C4-2B (cell line): ENCODE measurements at regions not wholly inside any gene's neighbourhood (a gene's known extent, or its start where the extent isn't known, plus 50 kb on each side); places are given as distances from the start of the nearest gene placed in this dataset.
"Not testable (repeated sequence)": the region's sequence is repeated elsewhere in the genome, so short reads cannot be mapped to it uniquely, and the experiment has no call there.

Source experiments
- H3K27ac ChIP-seq: fragments of 450-650 bp; 2 replicates; pipeline ENCODE4 v1.5.1; 2017
- ZFX ChIP-seq: fragments of 450-650 bp; IDR thresholded peaks from 2 replicates; pipeline ENCODE4 v1.6.1; 2017
- TF ChIP-seq, protein P1 (sequence below): fragments of 450-650 bp; conservative IDR thresholded peaks from 2 replicates; pipeline ENCODE4 v1.5.1; 2017; ENCODE audit warnings: mild to moderate bottlenecking

DNA sequence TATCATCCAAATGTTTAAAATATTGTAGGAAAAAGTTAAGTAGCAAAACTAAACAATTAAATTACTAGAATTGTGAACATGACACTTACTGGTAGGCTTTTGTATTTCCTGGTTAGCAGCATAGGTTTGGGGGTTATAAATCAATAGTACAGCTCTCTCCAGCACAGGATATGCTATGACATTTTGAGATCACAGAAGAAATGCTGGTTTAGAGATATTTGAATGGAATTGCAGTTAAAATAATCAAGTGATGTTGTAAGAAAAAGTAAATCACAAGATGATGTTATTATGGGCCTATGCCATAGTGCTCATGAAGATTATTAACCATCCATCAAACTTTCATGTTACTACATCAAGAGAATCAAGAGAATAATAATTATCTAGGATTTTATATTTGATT lies 1079.9 kb upstream of the SLIT2 start:
- no peak for TF ChIP-seq ZFX
- TF ChIP-seq, protein P1, sequence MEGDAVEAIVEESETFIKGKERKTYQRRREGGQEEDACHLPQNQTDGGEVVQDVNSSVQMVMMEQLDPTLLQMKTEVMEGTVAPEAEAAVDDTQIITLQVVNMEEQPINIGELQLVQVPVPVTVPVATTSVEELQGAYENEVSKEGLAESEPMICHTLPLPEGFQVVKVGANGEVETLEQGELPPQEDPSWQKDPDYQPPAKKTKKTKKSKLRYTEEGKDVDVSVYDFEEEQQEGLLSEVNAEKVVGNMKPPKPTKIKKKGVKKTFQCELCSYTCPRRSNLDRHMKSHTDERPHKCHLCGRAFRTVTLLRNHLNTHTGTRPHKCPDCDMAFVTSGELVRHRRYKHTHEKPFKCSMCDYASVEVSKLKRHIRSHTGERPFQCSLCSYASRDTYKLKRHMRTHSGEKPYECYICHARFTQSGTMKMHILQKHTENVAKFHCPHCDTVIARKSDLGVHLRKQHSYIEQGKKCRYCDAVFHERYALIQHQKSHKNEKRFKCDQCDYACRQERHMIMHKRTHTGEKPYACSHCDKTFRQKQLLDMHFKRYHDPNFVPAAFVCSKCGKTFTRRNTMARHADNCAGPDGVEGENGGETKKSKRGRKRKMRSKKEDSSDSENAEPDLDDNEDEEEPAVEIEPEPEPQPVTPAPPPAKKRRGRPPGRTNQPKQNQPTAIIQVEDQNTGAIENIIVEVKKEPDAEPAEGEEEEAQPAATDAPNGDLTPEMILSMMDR, result no peak
- H3K27ac ChIP-seq, result no peak overlapping the region

DNA sequence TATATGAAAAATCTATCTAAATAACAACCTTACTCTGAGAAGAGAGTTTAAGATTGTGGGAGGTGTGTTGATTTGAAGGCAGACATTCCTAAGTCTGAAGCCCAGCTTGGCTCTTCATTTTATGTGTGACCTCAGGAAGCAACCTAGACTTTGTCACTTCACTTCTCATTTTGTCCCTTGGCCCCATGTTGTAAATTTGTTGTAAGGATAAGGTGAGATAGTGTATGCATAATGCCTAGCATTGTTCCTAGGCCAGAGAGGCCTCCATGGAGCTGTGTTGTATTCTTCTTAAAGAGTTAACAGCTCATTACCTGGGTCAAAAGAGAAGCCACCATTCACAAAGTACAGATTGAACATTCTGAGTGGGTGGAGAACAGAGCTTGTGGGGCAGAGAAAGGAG lies 1084.4 kb upstream of the SLIT2 start:
- no peak overlapping the region for H3K27ac ChIP-seq
- TF ChIP-seq, protein P1, result no peak
- no peak for TF ChIP-seq ZFX

DNA sequence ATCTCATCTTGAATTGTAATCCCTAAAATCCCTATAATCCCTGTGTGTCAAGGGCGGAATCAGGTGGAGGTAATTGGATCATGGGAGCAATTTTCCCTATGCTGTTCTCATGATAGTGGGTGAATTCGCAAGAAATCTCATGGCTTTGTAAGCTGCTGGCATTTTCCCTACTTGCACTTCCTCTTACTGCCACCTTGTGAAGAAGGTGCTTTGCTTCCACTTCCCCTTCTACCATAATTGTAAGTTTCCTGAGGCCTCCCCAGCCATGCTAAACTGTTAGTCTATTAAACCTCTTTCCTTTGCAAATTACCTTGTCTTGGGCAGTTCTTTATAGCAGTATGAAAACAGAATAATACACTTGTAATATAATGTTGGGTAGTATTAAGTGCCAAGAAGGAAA lies 1087.4 kb upstream of the SLIT2 start:
- no peak for TF ChIP-seq ZFX
- TF ChIP-seq, protein P1, result no peak
- H3K27ac ChIP-seq, result no peak overlapping the region

DNA sequence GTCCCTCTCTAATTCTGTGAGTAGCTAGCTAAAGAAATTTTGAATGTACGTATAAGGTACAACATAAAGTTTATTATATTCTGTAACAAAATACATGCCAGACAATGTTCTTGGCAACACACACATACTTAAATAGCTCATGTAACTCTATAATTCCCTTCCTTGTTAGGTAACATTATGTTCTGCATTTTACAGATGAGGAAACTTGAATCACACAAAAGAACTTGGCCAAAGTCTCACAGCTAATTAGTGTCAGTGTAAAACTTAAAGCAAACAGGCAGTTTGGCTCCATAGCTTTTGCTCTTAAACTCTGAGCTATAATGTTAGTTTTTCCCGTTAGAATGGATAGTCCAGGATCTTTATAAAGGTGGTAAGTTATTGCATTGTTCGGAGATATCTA lies 1091.8 kb upstream of the SLIT2 start:
- H3K27ac ChIP-seq, result no peak overlapping the region
- TF ChIP-seq, protein P1, result no peak
- TF ChIP-seq ZFX, result no peak

DNA sequence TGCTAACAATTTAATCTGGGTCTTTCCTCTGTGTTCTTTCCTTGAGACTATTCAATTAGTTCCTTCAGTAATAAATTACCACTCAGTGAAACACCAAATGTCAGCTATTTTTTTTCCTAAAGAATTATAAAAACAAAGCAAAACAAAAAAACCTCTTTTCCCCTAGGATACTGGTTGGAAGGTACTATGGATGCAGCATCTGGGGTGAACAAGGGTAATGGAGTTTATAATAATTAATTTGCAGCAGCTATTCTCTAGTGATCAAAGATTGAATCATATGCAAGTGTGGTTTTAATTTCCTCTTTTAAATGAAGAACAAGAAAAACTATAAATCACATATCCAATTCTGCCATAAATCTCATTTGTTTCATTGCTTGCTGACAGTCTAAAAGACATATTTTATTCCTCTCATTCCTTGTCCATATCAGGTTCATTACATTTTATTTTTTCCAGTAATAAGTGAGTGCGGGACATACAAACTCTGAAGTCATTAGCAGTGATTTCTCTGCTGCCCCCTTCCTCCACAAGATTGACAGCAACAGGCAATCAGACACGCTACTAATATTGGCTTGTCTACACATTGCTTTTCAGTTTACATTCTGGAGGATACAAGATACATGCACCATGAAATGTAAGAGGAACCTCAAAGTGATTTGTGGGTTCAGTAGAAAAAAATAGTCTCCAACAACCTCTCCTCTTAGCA lies 1093.4 kb upstream of the SLIT2 start:
- no peak for TF ChIP-seq ZFX
- TF ChIP-seq, protein P1, result no peak
- H3K27ac ChIP-seq, result no peak overlapping the region

DNA sequence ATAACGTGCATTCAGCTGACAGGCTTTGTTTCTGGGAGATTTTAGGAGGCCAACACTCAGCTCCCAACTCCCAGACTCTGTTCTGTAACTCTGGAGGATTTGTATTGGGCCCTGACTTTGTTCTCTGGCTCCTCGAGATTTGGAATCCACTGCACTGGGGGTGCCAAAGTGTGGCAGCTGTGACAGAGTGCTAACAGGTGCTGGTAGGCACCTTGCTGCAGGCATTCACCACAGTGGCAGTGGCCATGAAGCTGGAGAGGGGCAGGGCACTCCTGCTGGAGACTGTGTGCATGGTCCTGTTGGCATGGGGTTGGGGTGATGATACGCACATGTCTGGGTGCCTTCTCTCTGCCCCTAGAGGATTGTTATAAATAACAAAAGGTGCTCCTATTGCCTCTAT lies 1094.9 kb upstream of the SLIT2 start:
- no peak overlapping the region for H3K27ac ChIP-seq
- TF ChIP-seq, protein P1, result no peak
- TF ChIP-seq ZFX, result no peak

DNA sequence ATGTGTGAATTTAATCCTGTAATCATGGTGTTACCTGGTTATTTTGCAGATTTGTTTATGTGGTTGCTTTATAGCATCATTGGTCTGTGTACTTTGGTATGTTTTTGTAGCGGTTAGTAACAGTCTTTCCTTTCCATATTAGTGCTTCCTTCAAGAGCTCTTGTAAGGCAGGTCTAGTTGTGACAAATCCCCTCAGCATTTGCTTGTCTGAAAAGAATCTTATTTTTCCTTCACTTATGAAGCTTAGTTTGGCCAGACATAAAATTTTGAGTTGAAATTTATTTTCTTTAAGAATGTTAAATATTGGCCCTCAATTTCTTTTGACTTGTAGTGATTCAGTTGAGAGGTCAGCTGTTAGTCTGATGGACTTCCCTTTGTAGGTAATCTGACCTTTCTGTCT lies 1096.1 kb upstream of the SLIT2 start:
- TF ChIP-seq, protein P1, result no peak
- no peak for TF ChIP-seq ZFX

DNA sequence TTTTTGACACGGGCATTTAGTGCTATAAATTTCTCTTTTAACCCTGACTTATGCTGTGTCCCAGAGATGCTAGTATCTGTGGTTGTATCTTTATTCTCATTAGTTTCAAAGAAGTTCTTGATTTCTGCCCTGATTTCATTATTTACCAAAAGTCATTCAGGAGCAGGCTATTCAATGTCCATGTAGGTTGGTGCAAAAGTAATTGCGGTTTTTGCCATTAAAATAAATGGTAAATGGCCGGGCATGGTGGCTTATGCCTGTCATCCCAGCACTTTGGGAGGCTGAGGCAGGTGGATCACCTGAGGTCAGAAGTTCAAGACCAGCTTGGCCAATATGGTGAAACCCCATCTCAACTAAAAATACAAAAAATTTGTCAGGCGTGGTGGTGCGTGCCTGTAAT lies 1097.4 kb upstream of the SLIT2 start:
- not testable (repeated sequence) for H3K27ac ChIP-seq

More for the DNA sequence above, 1096.1 kb upstream of the SLIT2 start:
- no peak overlapping the region for H3K27ac ChIP-seq
